ENCODE measurements at regions not wholly inside any gene's neighbourhood (a gene's known extent, or its start where the extent isn't known, plus 50 kb on each side); places are given as distances from the start of the nearest gene placed in this dataset.

DNA sequence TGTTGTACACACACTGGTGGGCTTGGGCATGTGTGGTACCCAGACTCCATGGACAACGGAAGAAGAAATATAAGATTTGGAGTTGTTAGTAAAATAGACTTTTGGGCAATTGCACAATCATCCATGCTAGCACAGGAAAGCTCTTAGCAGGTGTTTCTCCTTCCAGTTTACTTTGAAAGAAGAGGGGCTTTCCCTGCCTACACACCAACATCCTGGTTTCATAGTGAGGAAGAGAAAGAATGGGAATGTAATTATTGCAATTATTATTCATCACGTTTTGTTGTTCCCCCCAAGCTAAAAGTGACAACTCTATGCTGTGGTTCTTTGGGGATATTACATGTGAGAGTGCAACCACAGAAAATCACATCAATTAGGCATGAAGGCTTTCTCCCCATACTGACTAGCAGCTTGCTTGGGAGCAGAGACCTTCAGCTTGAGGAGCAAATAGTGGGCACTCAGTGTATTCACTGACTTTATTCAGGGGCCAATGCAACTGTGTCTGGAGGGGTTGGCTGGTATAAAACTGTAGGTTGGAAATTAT, 57.2 kb upstream of the PUDP start:
- TF ChIP-seq POLR2A (IDR thresholded peaks at IDR 0.05; ENCODE audit: low read depth, low read length) (no peak), JUN (IDR thresholded peaks at IDR 0.05; ENCODE audit: borderline replicate concordance, insufficient read depth, insufficient read length, low read depth) (no peak), CTCF (IDR thresholded peaks at IDR 0.05; ENCODE audit: extremely low read depth in 1 of 2, insufficient read depth in 1 of 2, low read depth in 1 of 2, low read length in 2 of 2) (no peak), POLR2AphosphoS5 (IDR thresholded peaks at IDR 0.05; ENCODE audit: insufficient read depth, low read depth, low read length) (no peak), MYC (IDR thresholded peaks at IDR 0.05; ENCODE audit: low read depth, low read length) (no peak)

GRCh38 chrX:7204619-7205018, 56.7 kb upstream of the PUDP start:
- CTCF ChIA-PET: no interaction called here
- Histone ChIP-seq H3K9ac (replicated peaks; ENCODE audit: extremely low read depth, insufficient read depth, low read length) (no peak overlapping the region), H3K36me3 (ENCODE audit: control insufficient read depth in 2 of 2, extremely low read depth in 1 of 2, insufficient read depth in 2 of 2, low read length in 2 of 2) (no peaks in the 10 kb centered on the region), H3K27me3 (ENCODE audit: control insufficient read depth in 2 of 2, insufficient read depth in 2 of 2, low read length in 2 of 2) (no peaks in the 10 kb centered on the region), H3K4me1 (ENCODE audit: control insufficient read depth, extremely low read depth, insufficient read depth, low read length) (no peaks in the 10 kb centered on the region), H2AFZ (ENCODE audit: low read depth, low read length) (no peak overlapping the region), H3K4me2 (ENCODE audit: insufficient read depth, low read length) (no peak overlapping the region), H3K27ac (ENCODE audit: insufficient read depth, low read depth, low read length) (no peak overlapping the region), H3K9me1 (replicated peaks; ENCODE audit: control insufficient read depth, extremely low read depth, insufficient read depth, low read length) (no peaks in the 10 kb centered on the region), H3K4me3 (replicated peaks in 1 of 3; ENCODE audit: insufficient read depth in 1 of 3, low read depth in 1 of 3, low read length in 3 of 3) (no peak overlapping the region), H3K79me2 (ENCODE audit: control insufficient read depth, insufficient read depth, low read length) (no peaks in the 10 kb centered on the region), H3K9me3 (replicated peaks; ENCODE audit: control insufficient read depth, insufficient read depth, low read length) (no peaks in the 10 kb centered on the region), H4K20me1 (replicated peaks; ENCODE audit: control insufficient read depth, extremely low read depth, insufficient read depth, low read length) (no peaks in the 10 kb centered on the region)
- DNase-seq (ENCODE audit: low read depth, low spot score) (no peak), FAIRE-seq (no peak)
- dilution Hi-C loops (cut with MboI; ENCODE audit: extremely low pct_ligation_motif_present, low sequenced_read_pairs) (no loop called here), intact Hi-C loops (cut with micrococcal nuclease) (no loop called here)
- POLR2A ChIA-PET: no interaction called here
- no peak for TF ChIP-seq FOS (IDR thresholded peaks at IDR 0.05; ENCODE audit: borderline replicate concordance, insufficient read depth, low read length)
- TF ChIP-seq POLR2AphosphoS5 (IDR thresholded peaks at IDR 0.05; ENCODE audit: insufficient read depth, low read depth, low read length): no peak
- TF ChIP-seq GATA2 (IDR thresholded peaks at IDR 0.05; ENCODE audit: insufficient read depth, insufficient read length, low read depth, low read length): no peak
- TF ChIP-seq CTCF (IDR thresholded peaks at IDR 0.05; ENCODE audit: extremely low read depth in 1 of 2, insufficient read depth in 1 of 2, low read depth in 1 of 2, low read length in 2 of 2): no peak
- TF ChIP-seq MAX (IDR thresholded peaks at IDR 0.05; ENCODE audit: insufficient read depth, insufficient read length): no peak
- TF ChIP-seq JUN (IDR thresholded peaks at IDR 0.05; ENCODE audit: borderline replicate concordance, insufficient read depth, insufficient read length, low read depth): no peak
- TF ChIP-seq MYC (IDR thresholded peaks at IDR 0.05; ENCODE audit: low read depth, low read length): no peak
- no peak for TF ChIP-seq EZH2 (IDR thresholded peaks at IDR 0.05; ENCODE audit: borderline replicate concordance, low read depth, low read length, severe bottlenecking)
- no peak for TF ChIP-seq POLR2A (IDR thresholded peaks at IDR 0.05; ENCODE audit: low read depth, low read length)
- BruUV-seq (replicated peaks): no TSS peak

More for the DNA sequence above, 57.2 kb upstream of the PUDP start:
- no peaks in the 10 kb centered on the region for H4K20me1 ChIP-seq (replicated peaks; ENCODE audit: control insufficient read depth, extremely low read depth, insufficient read depth, low read length)
- H3K27me3 ChIP-seq (ENCODE audit: control insufficient read depth in 2 of 2, insufficient read depth in 2 of 2, low read length in 2 of 2): no peaks in the 10 kb centered on the region
- H3K4me1 ChIP-seq (ENCODE audit: control insufficient read depth, extremely low read depth, insufficient read depth, low read length): no peaks in the 10 kb centered on the region
- no peak overlapping the region for H3K27ac ChIP-seq (ENCODE audit: insufficient read depth, low read depth, low read length)
- ChIA-PET POLR2A (no interaction called here), CTCF (no interaction called here)
- intact Hi-C loops (cut with micrococcal nuclease): no loop called here
- H3K36me3 ChIP-seq (ENCODE audit: control insufficient read depth in 2 of 2, extremely low read depth in 1 of 2, insufficient read depth in 2 of 2, low read length in 2 of 2): no peaks in the 10 kb centered on the region
- dilution Hi-C loops (cut with MboI; ENCODE audit: extremely low pct_ligation_motif_present, low sequenced_read_pairs): no loop called here
- BruUV-seq (replicated peaks): no TSS peak
- DNase-seq (ENCODE audit: low read depth, low spot score): no peak
- no peak overlapping the region for H3K4me3 ChIP-seq (replicated peaks in 1 of 3; ENCODE audit: insufficient read depth in 1 of 3, low read depth in 1 of 3, low read length in 3 of 3)
- H3K9me3 ChIP-seq (replicated peaks; ENCODE audit: control insufficient read depth, insufficient read depth, low read length): no peaks in the 10 kb centered on the region
- FAIRE-seq: no peak
- no peak overlapping the region for H3K4me2 ChIP-seq (ENCODE audit: insufficient read depth, low read length)
- H3K9ac ChIP-seq (replicated peaks; ENCODE audit: extremely low read depth, insufficient read depth, low read length): no peak overlapping the region
- H2AFZ ChIP-seq (ENCODE audit: low read depth, low read length): no peak overlapping the region
- no peaks in the 10 kb centered on the region for H3K9me1 ChIP-seq (replicated peaks; ENCODE audit: control insufficient read depth, extremely low read depth, insufficient read depth, low read length)
- H3K79me2 ChIP-seq (ENCODE audit: control insufficient read depth, insufficient read depth, low read length): no peaks in the 10 kb centered on the region
